HCT116 (cell line): ENCODE measurements at regions not wholly inside any gene's neighbourhood (a gene's known extent, or its start where the extent isn't known, plus 50 kb on each side); places are given as distances from the start of the nearest gene placed in this dataset.

ENCODE experiments used
- CEBPB ChIP-seq: IDR thresholded peaks from 2 replicates; pipeline ENCODE4 v1.6.1; 2012; ENCODE audit warnings: low read depth
- CTCF ChIP-seq, 3 experiments: fragments of 200-600 bp in 1 of 3; sonication (generic) in 1 of 3; IDR thresholded peaks in 2 of 3; conservative IDR thresholded peaks in 1 of 3; 2 replicates each; pipeline ENCODE4 v1.5.1; 2012 to 2017; ENCODE audit warnings: low read depth in 2 of 3, low read length in 2 of 3, antibody characterized with exemption in 1 of 3, borderline replicate concordance in 1 of 3, control low read depth in 1 of 3, mild to moderate bottlenecking in 1 of 3, mixed read lengths in 1 of 3, mixed run types in 1 of 3, moderate library complexity in 1 of 3; ENCODE audit not compliant: insufficient read depth in 1 of 3
- EZH2 ChIP-seq: fragments of 200-600 bp; sonication (generic); IDR thresholded peaks from 2 replicates; pipeline ENCODE4 v1.6.1; 2017; ENCODE audit warnings: antibody characterized with exemption, mixed run types
- EZH2phosphoT487 ChIP-seq: fragments of 200-600 bp; IDR thresholded peaks from 2 replicates; pipeline ENCODE4 v1.6.1; 2018; ENCODE audit warnings: antibody characterized with exemption, borderline replicate concordance
- FOSL1 ChIP-seq: IDR thresholded peaks from 2 replicates; pipeline ENCODE4 v1.6.1; 2012; ENCODE audit warnings: low read depth
- JUND ChIP-seq: IDR thresholded peaks from 2 replicates; pipeline ENCODE4 v1.6.1; 2012
- MAX ChIP-seq: IDR thresholded peaks from 2 replicates; pipeline ENCODE4 v1.6.1; 2012
- POLR2A ChIP-seq: IDR thresholded peaks from 2 replicates; pipeline ENCODE4 v1.7.0; 2011; ENCODE audit warnings: borderline replicate concordance; ENCODE audit not compliant: insufficient read depth, insufficient read length; ENCODE audit errors: extremely low read depth
- POLR2AphosphoS5 ChIP-seq: IDR thresholded peaks from 2 replicates; pipeline ENCODE4 v1.6.1; 2011; ENCODE audit warnings: mild to moderate bottlenecking, low read depth, low read length, moderate library complexity
- SIN3A ChIP-seq: IDR thresholded peaks from 2 replicates; pipeline ENCODE4 v1.6.1; 2012; ENCODE audit warnings: low read depth
- TCF7L2 ChIP-seq: IDR thresholded peaks from 2 replicates; pipeline ENCODE4 v1.7.0; 2011; ENCODE audit warnings: borderline replicate concordance, inconsistent platforms; ENCODE audit not compliant: insufficient read depth, insufficient read length; ENCODE audit errors: extremely low read depth
- YY1 ChIP-seq: IDR thresholded peaks from 2 replicates; pipeline ENCODE4 v1.6.1; 2011; ENCODE audit warnings: low read length, low read depth, moderate library complexity, mild to moderate bottlenecking; ENCODE audit not compliant: insufficient replicate concordance; ENCODE audit errors: extremely low read depth
- TF ChIP-seq, protein P1 (sequence below): IDR thresholded peaks from 2 replicates; pipeline ENCODE4 v1.6.1; 2012; ENCODE audit warnings: low read depth

DNA sequence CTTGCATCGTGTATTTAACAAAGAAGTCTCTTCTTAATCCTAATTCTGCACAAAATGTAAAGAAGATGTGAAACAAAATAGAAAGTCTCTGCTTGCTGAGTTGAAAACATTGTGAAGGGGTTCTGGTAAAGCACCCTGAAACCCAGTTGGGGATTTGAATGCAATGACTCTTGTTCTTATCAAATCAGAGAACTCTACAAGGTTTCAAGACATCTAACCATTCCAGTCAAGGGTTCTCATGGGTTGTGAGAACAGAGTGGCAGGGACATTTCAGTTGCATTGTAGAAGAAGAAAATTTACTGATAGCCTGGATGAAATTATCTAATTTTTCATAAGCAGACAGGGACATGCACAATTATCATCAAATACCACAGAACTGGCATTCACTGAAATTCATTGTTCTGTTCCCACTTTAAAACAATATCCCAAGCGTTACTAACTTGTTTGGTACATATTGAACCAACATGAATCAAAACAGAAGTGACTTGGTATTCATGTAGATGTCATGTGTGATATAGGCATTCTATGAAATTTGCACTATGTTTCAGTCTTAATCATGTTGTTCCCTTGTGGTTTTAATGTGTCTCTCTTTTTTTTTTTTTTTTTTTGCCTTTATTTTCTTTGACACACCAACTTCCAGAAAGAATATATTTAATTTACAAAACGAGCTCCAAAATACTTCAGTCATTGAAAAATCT lies 563.3 kb downstream of the IRX1 start:
- TF ChIP-seq JUND (no peak), SIN3A (no peak), EZH2 (no peak), CTCF (IDR thresholded peaks at IDR 0.05 in 2 of 3, conservative IDR thresholded peaks at IDR 0.05 in 1 of 3; ENCODE audit: borderline replicate concordance in 1 of 3, insufficient read depth in 1 of 3, low read depth in 2 of 3, low read length in 2 of 3) (no peak), TCF7L2 (no peak), POLR2AphosphoS5 (no peak), POLR2A (no peak), FOSL1 (no peak), EZH2phosphoT487 (no peak), YY1 (no peak), CEBPB (no peak), MAX (no peak)
- TF ChIP-seq, protein P1, sequence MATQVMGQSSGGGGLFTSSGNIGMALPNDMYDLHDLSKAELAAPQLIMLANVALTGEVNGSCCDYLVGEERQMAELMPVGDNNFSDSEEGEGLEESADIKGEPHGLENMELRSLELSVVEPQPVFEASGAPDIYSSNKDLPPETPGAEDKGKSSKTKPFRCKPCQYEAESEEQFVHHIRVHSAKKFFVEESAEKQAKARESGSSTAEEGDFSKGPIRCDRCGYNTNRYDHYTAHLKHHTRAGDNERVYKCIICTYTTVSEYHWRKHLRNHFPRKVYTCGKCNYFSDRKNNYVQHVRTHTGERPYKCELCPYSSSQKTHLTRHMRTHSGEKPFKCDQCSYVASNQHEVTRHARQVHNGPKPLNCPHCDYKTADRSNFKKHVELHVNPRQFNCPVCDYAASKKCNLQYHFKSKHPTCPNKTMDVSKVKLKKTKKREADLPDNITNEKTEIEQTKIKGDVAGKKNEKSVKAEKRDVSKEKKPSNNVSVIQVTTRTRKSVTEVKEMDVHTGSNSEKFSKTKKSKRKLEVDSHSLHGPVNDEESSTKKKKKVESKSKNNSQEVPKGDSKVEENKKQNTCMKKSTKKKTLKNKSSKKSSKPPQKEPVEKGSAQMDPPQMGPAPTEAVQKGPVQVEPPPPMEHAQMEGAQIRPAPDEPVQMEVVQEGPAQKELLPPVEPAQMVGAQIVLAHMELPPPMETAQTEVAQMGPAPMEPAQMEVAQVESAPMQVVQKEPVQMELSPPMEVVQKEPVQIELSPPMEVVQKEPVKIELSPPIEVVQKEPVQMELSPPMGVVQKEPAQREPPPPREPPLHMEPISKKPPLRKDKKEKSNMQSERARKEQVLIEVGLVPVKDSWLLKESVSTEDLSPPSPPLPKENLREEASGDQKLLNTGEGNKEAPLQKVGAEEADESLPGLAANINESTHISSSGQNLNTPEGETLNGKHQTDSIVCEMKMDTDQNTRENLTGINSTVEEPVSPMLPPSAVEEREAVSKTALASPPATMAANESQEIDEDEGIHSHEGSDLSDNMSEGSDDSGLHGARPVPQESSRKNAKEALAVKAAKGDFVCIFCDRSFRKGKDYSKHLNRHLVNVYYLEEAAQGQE, result no peak
